ENCODE measurements at regions not wholly inside any gene's neighbourhood (a gene's known extent, or its start where the extent isn't known, plus 50 kb on each side); places are given as distances from the start of the nearest gene placed in this dataset. TPM values are rescaled to one million over a fixed set of nuclear protein-coding genes. Genes with fewer than 3 reads are reported as not detected.

Small RNA genes in the stretch of these regions (small RNA-seq; reads per million reads assigned to genes)
- gene RNA5SP54 = not detected
